Skeletal muscle tissue (tissue), 3 donors: ENCODE measurements at regions not wholly inside any gene's neighbourhood (a gene's known extent, or its start where the extent isn't known, plus 50 kb on each side); places are given as distances from the start of the nearest gene placed in this dataset.
"Not testable (repeated sequence)": the region's sequence is repeated elsewhere in the genome, so short reads cannot be mapped to it uniquely, and the experiment has no call there.

Experiments used
- H3K27ac ChIP-seq: one replicate; pipeline ENCODE4 v1.7.0; 2013; ENCODE audit warnings: mild to moderate bottlenecking, low read depth, low read length, inconsistent platforms
- H3K27me3 ChIP-seq, 3 donors: one replicate each; pipeline ENCODE4 v1.7.0; 2013; ENCODE audit warnings: low read length in 3 of 3; ENCODE audit not compliant: control insufficient read depth in 3 of 3, insufficient read depth in 3 of 3
- H3K36me3 ChIP-seq, 3 donors: one replicate each; pipeline ENCODE4 v1.7.0; 2013; ENCODE audit warnings: low read length in 3 of 3; ENCODE audit not compliant: control insufficient read depth in 3 of 3, insufficient read depth in 3 of 3
- H3K4me1 ChIP-seq, 3 donors: one replicate each; pipeline ENCODE4 v1.7.0; 2013; ENCODE audit warnings: low read length in 3 of 3, mild to moderate bottlenecking in 3 of 3; ENCODE audit not compliant: control insufficient read depth in 3 of 3, insufficient read depth in 3 of 3
- H3K4me3 ChIP-seq, 3 donors: one replicate each; pipeline ENCODE4 v1.7.0; 2013; ENCODE audit warnings: low read length in 3 of 3
- H3K9ac ChIP-seq, 3 donors: one replicate each; pipeline ENCODE4 v1.7.0; 2013; ENCODE audit warnings: low read length in 3 of 3, mild to moderate bottlenecking in 3 of 3, moderate library complexity in 2 of 3, low read depth in 1 of 3
- H3K9me3 ChIP-seq, 3 donors: one replicate each; pipeline ENCODE4 v1.7.0; 2013; ENCODE audit warnings: low read length in 3 of 3; ENCODE audit not compliant: control insufficient read depth in 3 of 3
- donor health status: Osteomylitis.

DNA sequence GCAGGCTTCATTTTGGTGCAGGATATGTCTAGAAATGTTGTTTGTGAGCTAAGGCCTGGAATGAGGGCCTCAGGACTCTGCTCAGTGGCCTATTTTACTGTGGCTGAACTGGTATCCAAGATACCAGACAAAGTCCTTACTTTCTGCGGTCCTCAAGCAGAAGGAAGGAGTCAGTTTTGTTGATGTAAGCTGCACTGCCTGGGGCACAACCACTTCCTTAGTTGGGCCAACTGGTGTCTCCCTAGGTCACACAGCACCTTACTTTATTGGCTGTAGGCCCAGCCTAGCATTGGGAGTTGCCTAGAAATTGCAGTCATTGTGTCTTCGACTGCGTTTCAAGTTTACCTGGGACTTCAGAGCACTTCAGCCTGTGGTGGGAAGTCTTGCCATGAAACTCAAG is 1322.7 kb downstream of the AMY1C start:
- Histone ChIP-seq H3K4me1 (no peaks in the 10 kb centered on the region), H3K36me3 (no peaks in the 10 kb centered on the region), H3K4me3 (no peak overlapping the region), H3K27me3 (no peaks in the 10 kb centered on the region), H3K9ac (no peak overlapping the region), H3K27ac (no peak overlapping the region), H3K9me3 (peaks cover 0 to 2% (median 0%) of the 10 kb centered on the region in 3 donors)

- Histone ChIP-seq H3K27ac (no peak overlapping the region), H3K27me3 (no peaks in the 10 kb centered on the region), H3K9me3 (peaks cover 0 to 2% (median 0%) of the 10 kb centered on the region in 3 donors), H3K4me1 (no peaks in the 10 kb centered on the region), H3K36me3 (no peaks in the 10 kb centered on the region), H3K9ac (no peak overlapping the region), H3K4me3 (no peak overlapping the region)
These were observed 1323.2 kb downstream of the AMY1C start for GRCh38 chr1:105072850-105073249.

DNA sequence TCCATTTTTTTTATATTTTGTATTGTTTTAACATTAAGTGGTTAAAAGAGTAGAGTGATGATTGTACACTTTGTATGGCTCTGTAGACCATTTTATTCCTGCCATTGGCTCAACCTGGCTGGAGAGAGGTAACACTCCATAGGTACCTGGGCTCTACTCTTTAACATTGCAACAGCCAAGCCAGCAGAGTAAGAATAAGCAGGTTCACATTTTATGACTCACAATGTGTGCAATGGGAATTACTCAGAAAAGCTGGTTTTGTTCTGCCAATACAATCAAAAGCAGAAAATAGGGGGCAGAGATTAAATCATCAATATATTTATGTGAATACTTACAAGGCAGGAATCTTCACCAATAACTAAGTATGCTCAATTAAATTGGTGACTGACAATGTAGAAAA is 1324.0 kb downstream of the AMY1C start:
- Histone ChIP-seq H3K4me1 (no peaks in the 10 kb centered on the region), H3K9me3 (peaks cover 0 to 2% (median 0%) of the 10 kb centered on the region in 3 donors), H3K27me3 (no peaks in the 10 kb centered on the region), H3K4me3 (no peak overlapping the region), H3K9ac (no peak overlapping the region), H3K36me3 (no peaks in the 10 kb centered on the region), H3K27ac (no peak overlapping the region)

DNA sequence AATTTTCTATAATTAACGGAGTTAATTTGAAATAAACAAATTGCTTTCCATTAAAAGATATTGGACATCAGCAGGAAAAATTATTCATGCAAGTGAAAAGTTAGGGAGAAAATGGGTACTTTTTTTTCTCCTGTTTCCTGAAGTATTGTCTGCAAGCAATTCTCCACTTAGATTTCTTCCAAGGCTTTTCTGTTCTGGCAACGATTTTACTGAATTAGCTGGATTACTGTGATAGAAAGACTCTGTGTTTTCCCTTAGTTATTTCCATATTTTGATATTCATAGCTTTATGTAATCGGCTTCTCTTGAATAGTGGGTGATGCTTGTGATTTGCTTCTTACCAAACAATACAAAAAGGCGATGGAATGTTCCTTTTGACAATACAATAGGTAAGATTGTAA is 1333.9 kb downstream of the AMY1C start:
- Histone ChIP-seq H3K36me3 (no peaks in the 10 kb centered on the region), H3K27me3 (no peaks in the 10 kb centered on the region), H3K9ac (no peak overlapping the region), H3K9me3 (no peaks in the 10 kb centered on the region), H3K4me3 (no peak overlapping the region), H3K27ac (no peak overlapping the region), H3K4me1 (no peaks in the 10 kb centered on the region)

DNA sequence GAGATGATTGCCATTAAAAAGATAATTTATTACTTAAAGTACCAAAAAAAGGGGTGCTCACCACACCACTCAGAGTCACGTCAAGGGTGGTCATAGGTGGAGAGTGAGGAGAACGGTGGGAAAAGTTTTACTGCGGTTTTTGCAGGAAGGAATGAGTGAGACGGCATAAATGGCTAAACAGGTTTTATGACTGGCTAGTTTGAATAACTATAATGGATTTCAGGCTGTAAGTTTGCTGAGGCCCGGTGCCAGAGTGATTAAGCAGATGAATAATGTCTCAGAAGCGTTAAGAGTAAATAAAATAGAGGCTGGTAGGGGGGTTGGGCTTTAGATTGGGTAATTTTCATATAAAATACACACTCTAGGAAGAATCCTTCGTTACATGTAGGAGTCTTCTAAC is 1337.8 kb downstream of the AMY1C start:
- Histone ChIP-seq H3K36me3 (no peaks in the 10 kb centered on the region), H3K4me3 (no peak overlapping the region), H3K4me1 (no peaks in the 10 kb centered on the region)

DNA sequence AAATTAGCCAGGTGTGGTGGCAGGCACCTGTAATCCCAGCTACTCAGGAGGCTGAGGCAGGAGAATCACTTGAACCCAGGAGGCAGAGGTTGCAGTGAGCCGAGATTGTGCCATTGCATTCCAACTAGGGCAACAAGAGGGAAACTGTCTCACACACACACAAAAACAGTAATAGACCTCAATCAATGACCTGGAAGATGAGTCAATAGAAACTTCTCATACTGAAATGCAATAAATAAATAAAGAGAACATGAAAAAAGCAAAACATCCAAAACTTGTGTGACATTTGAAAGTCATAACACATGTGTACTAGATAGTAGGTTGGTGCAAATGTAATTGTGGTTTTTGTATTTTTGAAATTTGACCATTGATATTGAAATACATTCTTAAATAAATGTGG is 1338.5 kb downstream of the AMY1C start:
- H3K36me3 ChIP-seq, result no peaks in the 10 kb centered on the region
- no peaks in the 10 kb centered on the region for H3K4me1 ChIP-seq
- H3K9me3 ChIP-seq, result no peaks in the 10 kb centered on the region
- no peak overlapping the region for H3K4me3 ChIP-seq
- H3K9ac ChIP-seq, result no peak overlapping the region
- H3K27me3 ChIP-seq, result no peaks in the 10 kb centered on the region
- no peak overlapping the region for H3K27ac ChIP-seq

More for the DNA sequence above, 1337.8 kb downstream of the AMY1C start:
- no peak overlapping the region for H3K9ac ChIP-seq
- H3K9me3 ChIP-seq, result no peaks in the 10 kb centered on the region
- no peak overlapping the region for H3K27ac ChIP-seq
- H3K27me3 ChIP-seq, result no peaks in the 10 kb centered on the region

DNA sequence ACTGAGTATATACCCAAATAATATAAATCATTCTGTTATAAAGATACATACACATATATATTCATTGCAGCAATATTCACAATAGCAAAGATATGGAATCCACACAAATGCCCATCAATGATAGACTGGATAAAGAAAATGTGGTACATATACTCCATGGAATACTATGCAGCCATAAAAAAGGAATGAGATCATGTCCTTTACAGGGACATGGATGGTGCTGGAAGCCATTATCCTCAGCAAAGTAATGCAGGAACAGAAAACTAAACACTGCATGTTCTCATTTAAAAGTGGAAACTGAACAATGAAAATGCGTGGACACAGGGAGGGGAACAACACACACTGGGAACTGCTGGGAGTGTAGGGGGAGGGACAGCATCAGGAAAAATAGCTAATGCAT is 1344.2 kb downstream of the AMY1C start:
- not testable (repeated sequence) for H3K9ac ChIP-seq

DNA sequence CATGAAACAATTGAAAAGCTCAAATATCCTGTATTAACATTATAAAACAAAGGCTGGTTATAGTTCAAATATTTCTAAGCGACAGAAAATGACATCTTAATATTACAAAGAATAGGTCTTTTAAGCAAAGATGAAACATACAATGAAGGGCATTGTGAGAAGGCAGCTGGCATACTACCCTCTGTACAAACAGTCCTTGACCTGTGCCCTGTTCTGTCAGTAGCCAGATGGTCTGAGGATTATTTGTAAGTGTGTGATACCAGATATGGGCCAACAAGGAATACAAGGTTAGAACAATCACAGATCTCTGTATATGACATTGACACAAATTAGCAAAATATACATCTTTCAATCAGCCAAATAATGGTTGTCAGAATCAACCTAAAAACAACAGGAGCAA is 1350.4 kb downstream of the AMY1C start:
- Histone ChIP-seq H3K9ac (no peak overlapping the region), H3K27me3 (no peaks in the 10 kb centered on the region), H3K36me3 (no peaks in the 10 kb centered on the region), H3K27ac (no peak overlapping the region), H3K4me3 (no peak overlapping the region), H3K9me3 (no peaks in the 10 kb centered on the region), H3K4me1 (no peaks in the 10 kb centered on the region)

More for the DNA sequence above, 1344.2 kb downstream of the AMY1C start:
- not testable (repeated sequence) for H3K9me3 ChIP-seq, H3K4me1 ChIP-seq, H3K4me3 ChIP-seq, H3K27ac ChIP-seq, H3K27me3 ChIP-seq, H3K36me3 ChIP-seq

DNA sequence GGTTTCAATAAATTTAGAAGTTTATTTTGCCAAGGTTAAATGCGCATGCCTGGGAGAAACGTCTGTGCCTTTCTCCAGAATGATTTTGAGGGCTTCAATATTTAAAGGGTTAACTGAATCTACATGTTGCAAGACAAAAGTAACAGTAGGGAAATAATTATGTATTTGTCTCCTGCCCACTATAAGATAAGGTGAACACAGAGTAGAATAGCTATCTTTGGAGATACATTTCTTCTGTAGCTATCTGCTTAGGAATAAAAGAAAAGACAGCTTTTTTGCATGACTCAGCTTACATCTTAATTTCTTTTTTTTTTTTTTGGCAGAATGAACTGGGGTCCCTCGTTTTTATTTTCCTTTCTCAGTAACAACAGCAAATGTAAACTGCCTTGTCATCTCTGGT is 1351.6 kb downstream of the AMY1C start:
- no peaks in the 10 kb centered on the region for H3K27me3 ChIP-seq
- no peaks in the 10 kb centered on the region for H3K36me3 ChIP-seq
- no peak overlapping the region for H3K27ac ChIP-seq

DNA sequence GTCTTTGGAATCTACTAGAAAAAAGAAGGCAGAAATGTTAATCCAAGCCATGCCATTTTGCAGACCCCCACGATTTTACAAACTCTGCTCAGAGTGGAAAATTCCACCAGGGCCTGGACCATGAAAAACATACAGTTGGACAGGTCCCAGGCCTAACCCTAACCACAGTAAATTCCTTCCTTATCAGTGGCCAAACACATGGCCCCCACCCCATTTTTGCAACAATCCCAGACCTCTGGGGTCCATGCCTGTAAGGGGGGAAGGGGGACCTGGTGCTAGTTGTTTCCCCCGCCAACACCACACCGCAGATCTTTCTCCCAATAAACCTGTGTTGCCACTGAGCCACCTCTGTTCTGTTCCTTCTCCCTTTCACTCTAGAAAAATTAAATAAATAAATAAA is 1352.7 kb downstream of the AMY1C start:
- no peaks in the 10 kb centered on the region for H3K36me3 ChIP-seq
- no peaks in the 10 kb centered on the region for H3K9me3 ChIP-seq

More for the DNA sequence above, 1351.6 kb downstream of the AMY1C start:
- H3K4me3 ChIP-seq, result no peak overlapping the region
- no peak overlapping the region for H3K9ac ChIP-seq
- no peaks in the 10 kb centered on the region for H3K4me1 ChIP-seq
- H3K9me3 ChIP-seq, result no peaks in the 10 kb centered on the region

GRCh38 chr1:105122041-105122440 is 1372.3 kb downstream of the AMY1C start:
- no peaks in the 10 kb centered on the region for H3K9me3 ChIP-seq
- H3K27ac ChIP-seq, result no peak overlapping the region
- no peaks in the 10 kb centered on the region for H3K27me3 ChIP-seq
- H3K9ac ChIP-seq, result no peak overlapping the region
- H3K4me1 ChIP-seq, result no peaks in the 10 kb centered on the region
- no peaks in the 10 kb centered on the region for H3K36me3 ChIP-seq
- no peak overlapping the region for H3K4me3 ChIP-seq

More for the DNA sequence above, 1352.7 kb downstream of the AMY1C start:
- Histone ChIP-seq H3K27ac (no peak overlapping the region), H3K27me3 (no peaks in the 10 kb centered on the region), H3K4me3 (no peak overlapping the region), H3K4me1 (no peaks in the 10 kb centered on the region), H3K9ac (no peak overlapping the region)
